Testis (tissue), 2 donors: ENCODE measurements at regions not wholly inside any gene's neighbourhood (a gene's known extent, or its start where the extent isn't known, plus 50 kb on each side); places are given as distances from the start of the nearest gene placed in this dataset.

Source experiments
- CTCF ChIP-seq, 3 experiments: fragments of 450-650 bp in 2 of 3; fragments of 200-600 bp in 1 of 3; sonication (generic) in 1 of 3; IDR thresholded peaks; one replicate each; pipeline ENCODE4 v1.5.1; 2016 to 2019; ENCODE audit warnings: antibody characterized with exemption in 3 of 3, mild to moderate bottlenecking in 2 of 3, moderate library complexity in 1 of 3
- POLR2A ChIP-seq: fragments of 450-650 bp; IDR thresholded peaks from one replicate; pipeline ENCODE4 v1.6.1; 2017; ENCODE audit warnings: antibody characterized with exemption, mild to moderate bottlenecking, moderate library complexity

DNA sequence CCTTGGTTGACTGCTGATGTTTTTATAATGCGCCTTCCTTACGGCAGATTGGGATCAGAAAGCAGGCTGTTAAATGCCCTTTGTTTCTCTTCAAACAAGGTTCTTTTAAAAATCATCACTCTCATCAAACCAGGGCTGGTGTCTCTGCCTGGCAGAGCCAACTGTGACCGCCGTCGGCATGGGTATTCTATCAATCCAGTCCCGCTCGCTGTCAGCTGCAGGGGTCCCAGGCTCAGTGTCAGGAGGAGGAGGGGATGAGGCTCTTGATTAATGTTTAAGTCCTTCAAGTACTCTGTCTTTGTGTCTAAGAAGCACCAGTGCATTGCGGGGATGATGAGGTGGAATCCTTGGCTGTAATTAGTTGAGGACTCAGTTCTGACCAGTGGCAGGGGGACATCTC lies 348.1 kb downstream of the RNF144A start:
- TF ChIP-seq CTCF (IDR thresholded peaks at IDR 0.05) = no peak
- no peak for TF ChIP-seq POLR2A
